ENCODE measurements at regions not wholly inside any gene's neighbourhood (a gene's known extent, or its start where the extent isn't known, plus 50 kb on each side); places are given as distances from the start of the nearest gene placed in this dataset.
"Not testable (repeated sequence)": the region's sequence is repeated elsewhere in the genome, so short reads cannot be mapped to it uniquely, and the experiment has no call there.

DNA sequence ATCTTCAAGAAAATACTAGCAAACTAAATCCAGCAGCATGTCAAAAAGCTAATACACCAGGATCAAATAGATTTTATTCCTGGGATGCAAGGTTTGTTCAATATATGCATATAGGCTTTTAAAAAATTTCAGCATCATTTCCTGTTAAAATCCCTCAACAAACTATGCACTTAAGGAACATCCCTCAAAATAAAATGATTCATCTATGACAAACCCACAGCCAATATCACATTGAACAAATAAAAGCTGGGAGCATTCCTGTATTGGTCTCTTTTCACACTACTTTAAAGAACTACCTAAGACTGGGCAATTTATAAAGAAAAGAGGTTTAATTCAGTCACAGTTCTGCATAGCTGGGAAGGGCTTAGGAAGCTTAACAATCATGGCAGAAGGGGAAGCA lies 726.7 kb downstream of the GRXCR1 start:
- DNase-seq (ENCODE audit: low spot score), result no peak

DNA sequence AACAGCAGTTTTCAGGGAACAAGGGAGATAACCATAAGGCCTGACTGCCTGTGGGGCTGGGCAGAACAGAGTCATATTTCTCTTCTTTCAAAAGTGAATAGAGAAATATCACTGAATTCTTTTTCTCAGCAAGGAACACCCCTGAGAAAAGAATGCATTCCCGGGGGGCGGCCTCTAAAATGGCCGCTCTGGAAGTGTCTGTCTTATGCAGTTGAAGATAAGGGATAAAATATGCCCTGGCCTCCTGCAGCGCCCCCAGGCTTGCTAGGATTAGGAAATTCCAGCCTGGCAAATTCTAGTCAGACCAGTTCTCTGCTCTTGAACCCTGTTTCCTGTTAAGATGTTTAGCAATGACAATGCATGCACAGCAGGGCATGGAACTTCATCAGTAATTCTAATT lies 745.4 kb downstream of the GRXCR1 start:
- not testable (repeated sequence) for DNase-seq (ENCODE audit: low spot score)

DNA sequence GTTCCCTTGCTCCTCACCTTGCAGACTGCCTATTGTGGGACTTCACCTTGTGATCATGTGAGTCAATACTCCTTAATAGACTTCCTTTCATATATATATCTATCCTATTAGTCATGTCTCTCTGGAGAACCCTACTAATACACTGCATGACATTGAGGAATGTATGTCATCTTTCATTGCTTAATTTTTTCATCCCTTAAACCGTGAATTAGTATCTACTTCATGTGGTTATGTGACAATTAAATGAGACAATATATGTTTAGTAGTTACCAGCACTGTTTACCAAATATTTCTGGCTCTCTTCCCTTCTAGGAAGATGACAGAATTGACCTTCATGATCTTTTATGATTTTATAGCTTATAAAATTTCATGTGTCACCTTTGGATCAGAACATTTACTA lies 759.5 kb downstream of the GRXCR1 start:
- DNase-seq (ENCODE audit: low spot score), result no peak

DNA sequence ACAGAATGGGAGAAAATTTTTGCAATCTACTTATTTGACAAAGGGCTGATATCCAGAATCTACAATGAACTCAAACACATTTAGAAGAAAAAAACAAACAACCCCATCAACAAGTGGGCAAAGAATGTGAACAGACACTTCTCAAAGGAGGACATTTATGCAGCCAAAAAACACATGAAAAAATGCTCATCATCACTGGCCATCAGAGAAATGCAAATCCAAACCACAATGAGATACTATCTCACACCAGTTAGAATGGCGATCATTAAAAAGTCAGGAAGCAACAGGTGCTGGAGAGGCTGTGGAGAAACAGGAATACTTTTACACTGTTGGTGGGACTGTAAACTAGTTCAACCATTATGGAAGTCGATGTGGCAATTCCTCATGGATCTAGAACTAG lies 767.0 kb downstream of the GRXCR1 start:
- not testable (repeated sequence) for DNase-seq (ENCODE audit: low spot score)

- not testable (repeated sequence) for DNase-seq (ENCODE audit: low spot score)
Observed at GRCh38 chr4:43672265-43672885, 776.2 kb downstream of the KCTD8 start.

- no peak for DNase-seq (ENCODE audit: low spot score)
Observed at GRCh38 chr4:43680421-43680820, 768.2 kb downstream of the KCTD8 start.

DNA sequence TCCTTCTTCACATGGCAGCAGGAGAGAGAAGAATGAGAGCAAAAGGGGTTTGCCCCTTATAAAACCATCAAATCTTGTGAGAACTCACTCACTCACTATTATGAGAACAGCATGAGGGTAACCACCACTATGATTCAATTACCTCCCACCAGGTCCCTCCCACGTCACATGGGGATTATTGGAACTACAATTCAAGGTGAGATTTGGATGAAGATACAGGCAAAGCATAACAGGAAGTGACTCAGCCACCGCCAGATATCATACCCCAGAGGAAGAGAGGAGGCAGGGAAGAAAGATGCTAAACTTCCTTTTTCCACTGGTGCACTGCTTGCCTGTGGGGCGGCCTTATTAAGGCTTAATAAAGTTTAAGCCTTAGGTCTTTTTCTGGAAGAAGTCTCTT lies 766.1 kb downstream of the KCTD8 start:
- DNase-seq (ENCODE audit: low spot score), result no peak

GRCh38 chr4:43690116-43690515 lies 758.5 kb downstream of the KCTD8 start:
- DNase-seq (ENCODE audit: low spot score), result no peak

GRCh38 chr4:43693876-43694275 lies 754.7 kb downstream of the KCTD8 start:
- no peak for DNase-seq (ENCODE audit: low spot score)

GRCh38 chr4:43709443-43709842 lies 739.2 kb downstream of the KCTD8 start:
- DNase-seq (ENCODE audit: low spot score), result no peak

DNA sequence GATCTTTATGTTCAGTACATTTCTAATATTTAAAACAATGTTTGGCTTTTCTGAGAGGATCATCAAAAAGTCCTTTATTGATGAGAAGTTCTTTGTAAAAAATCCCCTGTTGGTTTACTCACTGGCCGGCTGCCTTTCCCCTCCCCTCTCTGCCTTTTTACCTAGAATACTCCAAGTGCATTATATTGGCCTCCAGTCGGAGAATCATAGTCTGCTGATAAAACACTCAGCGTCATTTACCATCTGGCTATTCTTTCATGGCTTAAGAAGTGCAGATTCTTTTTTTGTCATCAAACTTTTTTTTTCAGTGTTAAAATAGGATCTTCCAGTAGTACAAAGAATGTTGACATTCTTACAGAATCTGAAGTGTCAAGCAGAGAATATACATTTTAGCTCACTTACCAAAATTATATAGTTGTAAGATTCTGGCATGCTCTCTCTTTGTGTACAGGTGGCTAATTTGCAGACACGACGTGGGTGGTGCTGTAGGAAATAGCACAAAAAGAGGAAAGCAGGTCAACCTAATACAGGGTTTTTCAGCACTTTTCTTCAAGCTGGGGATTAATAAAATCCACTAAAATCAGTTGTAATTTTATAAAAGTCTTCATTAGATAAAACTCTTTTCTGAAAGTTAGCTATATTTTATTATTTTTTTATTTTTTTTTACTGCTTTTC lies 731.8 kb downstream of the KCTD8 start:
- no peak for DNase-seq (ENCODE audit: low spot score)

DNA sequence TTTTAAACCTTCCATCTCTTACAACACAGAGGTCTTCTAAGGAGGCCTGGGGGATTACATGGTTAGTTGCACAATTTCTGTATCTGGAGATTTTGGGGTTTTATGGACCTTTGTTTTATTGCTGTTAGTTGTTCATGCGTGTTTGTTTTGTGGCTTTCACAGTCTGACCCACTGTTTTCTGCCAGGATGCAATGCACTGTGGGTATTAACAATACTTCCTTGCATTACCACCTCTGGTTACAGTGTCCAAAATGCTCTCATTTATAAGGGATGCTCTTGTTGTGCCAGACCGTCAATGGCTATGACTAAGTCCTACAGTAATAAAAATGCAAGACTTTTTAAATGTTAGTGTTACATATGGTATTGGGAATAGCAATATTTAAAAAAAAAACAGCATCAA lies 730.2 kb downstream of the KCTD8 start:
- no peak for DNase-seq (ENCODE audit: low spot score)

- DNase-seq (ENCODE audit: low spot score), result no peak
Observed at GRCh38 chr4:43732829-43733426, 715.7 kb downstream of the KCTD8 start.

GRCh38 chr4:43742083-43742482 lies 706.5 kb downstream of the KCTD8 start:
- DNase-seq (ENCODE audit: low spot score), result no peak

DNA sequence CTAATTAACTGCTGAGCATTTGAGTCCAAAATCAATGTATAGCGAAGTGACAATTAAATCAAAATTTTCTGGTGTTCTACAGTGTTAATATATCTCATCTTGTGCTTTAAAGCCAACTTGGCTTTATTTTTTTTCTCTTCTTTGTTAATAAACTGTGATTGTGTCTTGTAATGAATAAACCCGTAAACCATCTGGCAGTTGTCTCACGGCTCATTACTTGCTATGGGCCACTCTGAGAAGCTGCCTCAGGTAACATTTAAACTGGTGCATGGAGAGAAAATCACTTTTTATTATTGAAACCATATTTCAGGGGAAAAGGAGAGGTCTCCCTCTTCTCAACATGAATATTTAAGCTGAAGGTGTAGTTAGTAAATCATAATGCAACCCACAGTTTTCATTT lies 694.0 kb downstream of the KCTD8 start:
- DNase-seq (ENCODE audit: low spot score), result no peak

DNA sequence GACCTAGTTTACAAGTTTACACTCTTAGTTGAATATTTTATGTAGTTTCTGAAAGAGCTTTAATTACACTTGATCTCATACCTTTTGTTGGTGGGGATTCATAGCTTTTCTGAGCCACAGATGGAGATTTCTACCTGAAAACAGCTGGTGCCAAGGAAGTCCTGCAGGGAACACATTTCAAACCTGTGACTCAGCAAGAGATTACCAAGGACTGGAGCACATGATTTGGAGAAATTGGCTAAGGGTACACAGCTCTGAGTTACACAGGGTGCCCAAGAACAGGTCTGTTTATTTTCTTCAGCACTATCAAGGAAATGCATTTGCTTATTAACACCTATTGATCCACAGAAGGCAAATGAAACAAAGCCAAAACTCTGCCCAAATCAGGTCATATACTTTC lies 691.5 kb downstream of the KCTD8 start:
- no peak for DNase-seq (ENCODE audit: low spot score)

DNA sequence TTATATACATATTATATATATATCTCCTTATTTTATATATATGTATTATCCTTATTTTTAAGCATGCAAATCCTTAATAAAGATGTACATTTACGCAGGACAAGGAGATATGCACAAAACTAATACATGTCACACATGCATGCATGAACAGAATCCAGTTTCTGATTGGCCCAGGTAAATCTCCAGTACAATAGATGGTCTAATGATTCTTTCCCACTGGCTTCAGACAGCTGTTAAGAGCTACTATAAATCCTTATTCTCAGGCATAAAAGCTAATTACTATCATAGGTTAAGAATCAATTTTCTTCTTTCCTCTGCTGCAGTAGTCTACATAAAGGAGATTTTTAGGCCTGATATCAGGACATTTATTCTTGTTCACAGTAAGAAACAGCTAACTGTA lies 689.8 kb downstream of the KCTD8 start:
- no peak for DNase-seq (ENCODE audit: low spot score)

DNA sequence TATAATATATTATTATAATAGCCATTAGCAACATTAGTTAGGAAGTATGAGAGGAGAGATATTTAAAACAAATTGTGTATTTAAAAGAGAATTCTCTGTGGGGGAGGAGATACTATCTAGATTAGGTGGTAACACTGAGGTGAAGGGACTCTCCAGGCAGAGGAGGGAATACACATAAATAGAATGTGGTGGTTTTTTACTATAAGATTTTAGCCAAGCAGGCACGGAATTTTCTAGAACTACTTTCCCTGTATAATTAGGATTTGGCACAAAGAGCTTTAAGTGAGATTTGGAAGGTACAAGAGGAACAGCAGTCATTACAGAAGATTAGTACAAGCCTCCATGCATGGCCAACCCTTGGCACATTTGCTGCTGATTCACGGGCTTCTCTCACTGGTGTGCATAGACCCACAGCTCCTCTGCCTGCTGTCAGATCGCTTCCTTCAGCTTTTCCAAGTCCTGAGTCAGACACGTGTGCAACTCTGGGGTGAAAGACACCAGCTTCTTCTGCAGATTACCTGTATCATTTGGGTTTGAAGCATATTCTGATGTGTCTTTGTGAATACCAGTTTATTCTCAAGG lies 685.5 kb downstream of the KCTD8 start:
- no peak for DNase-seq (ENCODE audit: low spot score)

DNA sequence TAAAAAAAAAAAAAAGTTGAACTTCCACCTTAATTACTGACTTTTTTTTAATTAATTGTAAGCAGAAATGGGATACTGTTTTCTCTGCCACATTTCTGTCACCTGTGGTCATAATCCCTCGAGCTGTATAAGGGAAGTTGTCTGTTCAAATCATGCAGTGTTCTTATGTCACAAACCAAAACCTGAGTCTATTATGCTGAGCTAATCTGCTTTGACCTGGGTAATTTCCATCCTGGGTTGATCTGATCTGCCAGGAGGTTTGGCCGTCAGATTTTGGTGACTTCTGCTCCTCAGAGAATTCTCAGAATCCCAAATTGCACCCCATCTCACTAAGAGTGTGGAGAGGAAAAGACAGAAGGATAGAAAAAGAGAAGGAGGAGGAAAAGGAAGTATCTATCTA lies 683.1 kb downstream of the KCTD8 start:
- DNase-seq (ENCODE audit: low spot score), result no peak

- no peak for DNase-seq (ENCODE audit: low spot score)
Observed at GRCh38 chr4:43766648-43767047, 682.0 kb downstream of the KCTD8 start.

DNA sequence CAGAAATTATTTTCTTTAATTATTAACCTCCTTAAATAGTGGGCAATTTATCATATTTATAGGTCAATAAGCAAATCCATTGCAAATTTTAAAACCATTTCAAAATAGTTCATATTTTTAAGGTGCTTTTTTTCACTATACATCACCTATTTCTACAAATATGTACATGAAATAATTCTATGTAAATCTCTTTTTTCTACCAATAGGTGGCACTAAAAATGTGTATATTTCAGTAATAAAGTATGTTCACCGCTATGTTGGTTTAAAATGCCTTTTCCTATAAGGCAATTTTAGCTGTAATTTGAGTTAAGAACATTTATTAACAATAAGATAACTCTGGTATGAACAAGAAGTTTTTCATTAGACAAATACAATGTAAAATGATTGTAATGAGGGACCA lies 672.2 kb downstream of the KCTD8 start:
- no peak for DNase-seq (ENCODE audit: low spot score)

GRCh38 chr4:43778187-43778915 lies 670.3 kb downstream of the KCTD8 start:
- no peak for DNase-seq (ENCODE audit: low spot score)

- no peak for DNase-seq (ENCODE audit: low spot score)
Observed at GRCh38 chr4:43781125-43781524, 667.5 kb downstream of the KCTD8 start.
